ENCODE measurements at regions not wholly inside any gene's neighbourhood (a gene's known extent, or its start where the extent isn't known, plus 50 kb on each side); places are given as distances from the start of the nearest gene placed in this dataset.
A peak's percentile ranks its signal among the peaks of the same experiment; 100 is the strongest.

- TF ChIP-seq SIN3A (IDR thresholded peaks at IDR 0.05; ENCODE audit: borderline replicate concordance, insufficient read depth, low read length), result no peak
- no peak for TF ChIP-seq POLR2AphosphoS5 (IDR thresholded peaks at IDR 0.05; ENCODE audit: low read depth, low read length)
- TF ChIP-seq FOXP2 (optimal IDR thresholded peaks at IDR 0.05; ENCODE audit: borderline replicate concordance, extremely low read depth, extremely low read length, insufficient read depth), result no peak
- TF ChIP-seq REST (IDR thresholded peaks at IDR 0.05; ENCODE audit: insufficient read depth in 1 of 2, low read depth in 2 of 2, low read length in 2 of 2), result no peak
- no peak for TF ChIP-seq TAF1 (IDR thresholded peaks at IDR 0.05; ENCODE audit: borderline replicate concordance, insufficient read depth, low read length)
Observed at GRCh38 chr15:77797270-77797669, 164.6 kb upstream of the LINGO1 start.

- TF ChIP-seq TAF1 (IDR thresholded peaks at IDR 0.05; ENCODE audit: borderline replicate concordance, insufficient read depth, low read length) (no peak), POLR2AphosphoS5 (IDR thresholded peaks at IDR 0.05; ENCODE audit: low read depth, low read length) (no peak), REST (IDR thresholded peaks at IDR 0.05; ENCODE audit: insufficient read depth in 1 of 2, low read depth in 2 of 2, low read length in 2 of 2) (no peak), FOXP2 (optimal IDR thresholded peaks at IDR 0.05; ENCODE audit: borderline replicate concordance, extremely low read depth, extremely low read length, insufficient read depth) (no peak), SIN3A (IDR thresholded peaks at IDR 0.05; ENCODE audit: borderline replicate concordance, insufficient read depth, low read length) (no peak)
Observed at GRCh38 chr15:77796046-77796729, 163.5 kb upstream of the LINGO1 start.

- no peak for TF ChIP-seq POLR2AphosphoS5 (IDR thresholded peaks at IDR 0.05; ENCODE audit: low read depth, low read length)
- TF ChIP-seq REST (IDR thresholded peaks at IDR 0.05; ENCODE audit: insufficient read depth in 1 of 2, low read depth in 2 of 2, low read length in 2 of 2), result peak in 1 of 2 experiments; percentile 76; a peak in 2 of 4 replicates
Observed at GRCh38 chr15:77795446-77795845, 162.7 kb upstream of the LINGO1 start.

- no peak for TF ChIP-seq POLR2AphosphoS5 (IDR thresholded peaks at IDR 0.05; ENCODE audit: low read depth, low read length)
- no peak for TF ChIP-seq SIN3A (IDR thresholded peaks at IDR 0.05; ENCODE audit: borderline replicate concordance, insufficient read depth, low read length)
- no peak for TF ChIP-seq FOXP2 (optimal IDR thresholded peaks at IDR 0.05; ENCODE audit: borderline replicate concordance, extremely low read depth, extremely low read length, insufficient read depth)
- no peak for TF ChIP-seq REST (IDR thresholded peaks at IDR 0.05; ENCODE audit: insufficient read depth in 1 of 2, low read depth in 2 of 2, low read length in 2 of 2)
- TF ChIP-seq TAF1 (IDR thresholded peaks at IDR 0.05; ENCODE audit: borderline replicate concordance, insufficient read depth, low read length), result no peak
Observed at GRCh38 chr15:77791941-77792340, 159.2 kb upstream of the LINGO1 start.

- TF ChIP-seq TAF1 (IDR thresholded peaks at IDR 0.05; ENCODE audit: borderline replicate concordance, insufficient read depth, low read length) (no peak), REST (IDR thresholded peaks at IDR 0.05; ENCODE audit: insufficient read depth in 1 of 2, low read depth in 2 of 2, low read length in 2 of 2) (no peak), SIN3A (IDR thresholded peaks at IDR 0.05; ENCODE audit: borderline replicate concordance, insufficient read depth, low read length) (no peak), FOXP2 (optimal IDR thresholded peaks at IDR 0.05; ENCODE audit: borderline replicate concordance, extremely low read depth, extremely low read length, insufficient read depth) (no peak), POLR2AphosphoS5 (IDR thresholded peaks at IDR 0.05; ENCODE audit: low read depth, low read length) (no peak)
Observed at GRCh38 chr15:77790481-77790880, 157.8 kb upstream of the LINGO1 start.

All from PFSK-1 (cell line).